ENCODE measurements at regions not wholly inside any gene's neighbourhood (a gene's known extent, or its start where the extent isn't known, plus 50 kb on each side); places are given as distances from the start of the nearest gene placed in this dataset.

GRCh38 chrX:136975684-136976470, 57.9 kb downstream of the GPR101 start:
- Histone ChIP-seq H3K27ac (ENCODE audit: low read depth in 1 of 2, low read length in 2 of 2) (no peak overlapping the region), H3K79me2 (ENCODE audit: insufficient read depth, low read length) (no peaks in the 10 kb centered on the region), H3K4me1 (ENCODE audit: control insufficient read depth in 1 of 2, insufficient read depth in 2 of 2, low read length in 2 of 2) (no peaks in the 10 kb centered on the region), H4K20me1 (ENCODE audit: insufficient read depth, low read length) (no peaks in the 10 kb centered on the region), H3K36me3 (replicated peaks in 1 of 2; ENCODE audit: control insufficient read depth in 1 of 2, insufficient read depth in 2 of 2, low read length in 2 of 2) (no peaks in the 10 kb centered on the region), H3K27me3 (ENCODE audit: control insufficient read depth in 2 of 2, insufficient read depth in 2 of 2, low read length in 2 of 2) (no peaks in the 10 kb centered on the region), H2AFZ (ENCODE audit: insufficient read depth, low read depth, low read length, poor library complexity, severe bottlenecking) (no peak overlapping the region), H3K9me3 (replicated peaks in 1 of 2; ENCODE audit: control insufficient read depth in 1 of 2, insufficient read depth in 1 of 2, low read length in 2 of 2) (no peaks in the 10 kb centered on the region), H3K9ac (ENCODE audit: insufficient read depth, low read length, poor library complexity, severe bottlenecking) (no peak overlapping the region), H3K4me2 (replicated peaks; ENCODE audit: extremely low read depth, low read length, poor library complexity, severe bottlenecking) (no peak overlapping the region), H3K4me3 (replicated peaks in 1 of 3; ENCODE audit: low read depth in 2 of 3, low read length in 3 of 3) (no peak overlapping the region)
- H3K36me3 Mint-ChIP-seq: no peaks in the 10 kb centered on the region
- peaks cover 5 to 12% (median 9%) of the 10 kb centered on the region in 7 donors for H3K9me3 Mint-ChIP-seq
- peaks cover 2% of the 10 kb centered on the region for H3K4me1 Mint-ChIP-seq
- no peak overlapping the region for H3K4me3 Mint-ChIP-seq
- WGBS (ENCODE audit: insufficient coverage): no CpG with 5 or more reads among the region's 3 CpGs
- intact Hi-C loops (cut with micrococcal nuclease): no loop called here
- no peaks in the 10 kb centered on the region for H3K27me3 Mint-ChIP-seq (ENCODE audit: low read depth in 3 of 3)
- no peak for TF ChIP-seq CTCF (IDR thresholded peaks at IDR 0.05)
- H3K27ac Mint-ChIP-seq: no peak overlapping the region
- no peak for DNase-seq

GRCh38 chrX:136967966-136968365, 65.8 kb downstream of the GPR101 start:
- no peak overlapping the region for H2AFZ ChIP-seq (ENCODE audit: insufficient read depth, low read depth, low read length, poor library complexity, severe bottlenecking)
- no peak overlapping the region for H3K9ac ChIP-seq (ENCODE audit: insufficient read depth, low read length, poor library complexity, severe bottlenecking)
- H3K4me3 ChIP-seq (replicated peaks in 1 of 3; ENCODE audit: low read depth in 2 of 3, low read length in 3 of 3): no peak overlapping the region
- intact Hi-C loops (cut with micrococcal nuclease): no loop called here
- H4K20me1 ChIP-seq (ENCODE audit: insufficient read depth, low read length): no peaks in the 10 kb centered on the region
- H3K27ac Mint-ChIP-seq: no peak overlapping the region
- no peaks in the 10 kb centered on the region for H3K4me1 Mint-ChIP-seq
- H3K4me2 ChIP-seq (replicated peaks; ENCODE audit: extremely low read depth, low read length, poor library complexity, severe bottlenecking): no peak overlapping the region
- no peaks in the 10 kb centered on the region for H3K36me3 Mint-ChIP-seq
- no peaks in the 10 kb centered on the region for H3K27me3 ChIP-seq (ENCODE audit: control insufficient read depth in 2 of 2, insufficient read depth in 2 of 2, low read length in 2 of 2)
- H3K36me3 ChIP-seq (replicated peaks in 1 of 2; ENCODE audit: control insufficient read depth in 1 of 2, insufficient read depth in 2 of 2, low read length in 2 of 2): no peaks in the 10 kb centered on the region
- no peaks in the 10 kb centered on the region for H3K9me3 Mint-ChIP-seq
- H3K4me3 Mint-ChIP-seq: no peak overlapping the region
- H3K79me2 ChIP-seq (ENCODE audit: insufficient read depth, low read length): no peaks in the 10 kb centered on the region
- no peaks in the 10 kb centered on the region for H3K4me1 ChIP-seq (ENCODE audit: control insufficient read depth in 1 of 2, insufficient read depth in 2 of 2, low read length in 2 of 2)
- no peak for DNase-seq
- no peak overlapping the region for H3K27ac ChIP-seq (ENCODE audit: low read depth in 1 of 2, low read length in 2 of 2)
- TF ChIP-seq CTCF (IDR thresholded peaks at IDR 0.05): no peak
- no CpG with 5 or more reads among the region's 4 CpGs for WGBS (ENCODE audit: insufficient coverage)
- H3K9me3 ChIP-seq (replicated peaks in 1 of 2; ENCODE audit: control insufficient read depth in 1 of 2, insufficient read depth in 1 of 2, low read length in 2 of 2): no peaks in the 10 kb centered on the region
- H3K27me3 Mint-ChIP-seq (ENCODE audit: low read depth in 3 of 3): peaks cover 0 to 1% (median 0%) of the 10 kb centered on the region in 3 donors
